ENCODE measurements at regions not wholly inside any gene's neighbourhood (a gene's known extent, or its start where the extent isn't known, plus 50 kb on each side); places are given as distances from the start of the nearest gene placed in this dataset.

- no peaks in the 10 kb centered on the region for H3K36me3 ChIP-seq (ENCODE audit: insufficient read depth, low read length, poor library complexity, severe bottlenecking)
- ChIA-PET CTCF (no interaction called here), POLR2A (ENCODE audit: low non-redundant PET) (no interaction called here)
- H3K27ac ChIP-seq (ENCODE audit: low read depth, low read length, poor library complexity, severe bottlenecking) = no peak overlapping the region
- no peak overlapping the region for H3K4me3 ChIP-seq (ENCODE audit: low read depth, low read length, poor library complexity, severe bottlenecking)
- DNase-seq (ENCODE audit: low spot score) = no peak
- no peaks in the 10 kb centered on the region for H3K9me3 ChIP-seq (ENCODE audit: low read depth, low read length, poor library complexity, severe bottlenecking)
- no peak for TF ChIP-seq EZH2 (IDR thresholded peaks at IDR 0.05; ENCODE audit: borderline replicate concordance, low read depth, low read length, poor library complexity, severe bottlenecking)
- TF ChIP-seq, protein P1, sequence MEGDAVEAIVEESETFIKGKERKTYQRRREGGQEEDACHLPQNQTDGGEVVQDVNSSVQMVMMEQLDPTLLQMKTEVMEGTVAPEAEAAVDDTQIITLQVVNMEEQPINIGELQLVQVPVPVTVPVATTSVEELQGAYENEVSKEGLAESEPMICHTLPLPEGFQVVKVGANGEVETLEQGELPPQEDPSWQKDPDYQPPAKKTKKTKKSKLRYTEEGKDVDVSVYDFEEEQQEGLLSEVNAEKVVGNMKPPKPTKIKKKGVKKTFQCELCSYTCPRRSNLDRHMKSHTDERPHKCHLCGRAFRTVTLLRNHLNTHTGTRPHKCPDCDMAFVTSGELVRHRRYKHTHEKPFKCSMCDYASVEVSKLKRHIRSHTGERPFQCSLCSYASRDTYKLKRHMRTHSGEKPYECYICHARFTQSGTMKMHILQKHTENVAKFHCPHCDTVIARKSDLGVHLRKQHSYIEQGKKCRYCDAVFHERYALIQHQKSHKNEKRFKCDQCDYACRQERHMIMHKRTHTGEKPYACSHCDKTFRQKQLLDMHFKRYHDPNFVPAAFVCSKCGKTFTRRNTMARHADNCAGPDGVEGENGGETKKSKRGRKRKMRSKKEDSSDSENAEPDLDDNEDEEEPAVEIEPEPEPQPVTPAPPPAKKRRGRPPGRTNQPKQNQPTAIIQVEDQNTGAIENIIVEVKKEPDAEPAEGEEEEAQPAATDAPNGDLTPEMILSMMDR (conservative IDR thresholded peaks at IDR 0.05; ENCODE audit: low read depth, low read length) = no peak
- no peaks in the 10 kb centered on the region for H3K4me1 ChIP-seq (ENCODE audit: insufficient read depth, low read length, poor library complexity, severe bottlenecking)
- H3K27me3 ChIP-seq (replicated peaks; ENCODE audit: insufficient read depth, low read depth, low read length, poor library complexity) = no peaks in the 10 kb centered on the region
- BruUV-seq (replicated peaks) = no TSS peak
- intact Hi-C loops (cut with micrococcal nuclease; ENCODE audit: unreplicated experiment) = no loop called here
These were observed 1180.7 kb upstream of the CRIM1 start for GRCh38 chr2:35174845-35175244.

DNA sequence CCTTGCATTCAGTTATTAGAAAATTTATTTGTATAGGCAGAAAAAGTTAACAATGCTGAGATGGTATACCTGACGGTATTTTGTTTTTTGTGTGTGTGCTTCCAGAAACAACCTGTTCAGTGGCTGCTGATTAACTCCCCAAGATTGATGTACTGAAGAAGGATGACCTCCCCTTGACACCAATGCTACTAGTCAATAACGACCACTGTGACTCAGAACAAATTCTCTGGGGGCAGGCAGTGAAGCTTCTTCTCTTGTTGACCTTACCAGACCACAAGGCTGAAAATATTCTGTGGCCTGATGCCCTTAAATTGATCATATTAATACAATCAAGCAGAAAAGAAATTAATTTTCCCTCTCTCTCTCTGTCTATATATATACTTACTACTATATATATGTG is 1182.9 kb upstream of the CRIM1 start:
- CTCF ChIA-PET = no interaction called here
- H3K9me3 ChIP-seq (ENCODE audit: low read depth, low read length, poor library complexity, severe bottlenecking) = no peaks in the 10 kb centered on the region
- no peaks in the 10 kb centered on the region for H3K4me1 ChIP-seq (ENCODE audit: insufficient read depth, low read length, poor library complexity, severe bottlenecking)
- no peak for DNase-seq (ENCODE audit: low spot score)
- POLR2A ChIA-PET (ENCODE audit: low non-redundant PET) = no interaction called here
- H3K27ac ChIP-seq (ENCODE audit: low read depth, low read length, poor library complexity, severe bottlenecking) = no peak overlapping the region
- no peak for TF ChIP-seq EZH2 (IDR thresholded peaks at IDR 0.05; ENCODE audit: borderline replicate concordance, low read depth, low read length, poor library complexity, severe bottlenecking)
- TF ChIP-seq, protein P1 (conservative IDR thresholded peaks at IDR 0.05; ENCODE audit: low read depth, low read length) = no peak
- BruUV-seq (replicated peaks) = no TSS peak
- intact Hi-C loops (cut with micrococcal nuclease; ENCODE audit: unreplicated experiment) = no loop called here
- H3K4me3 ChIP-seq (ENCODE audit: low read depth, low read length, poor library complexity, severe bottlenecking) = no peak overlapping the region
- H3K36me3 ChIP-seq (ENCODE audit: insufficient read depth, low read length, poor library complexity, severe bottlenecking) = no peaks in the 10 kb centered on the region
- H3K27me3 ChIP-seq (replicated peaks; ENCODE audit: insufficient read depth, low read depth, low read length, poor library complexity) = no peaks in the 10 kb centered on the region

DNA sequence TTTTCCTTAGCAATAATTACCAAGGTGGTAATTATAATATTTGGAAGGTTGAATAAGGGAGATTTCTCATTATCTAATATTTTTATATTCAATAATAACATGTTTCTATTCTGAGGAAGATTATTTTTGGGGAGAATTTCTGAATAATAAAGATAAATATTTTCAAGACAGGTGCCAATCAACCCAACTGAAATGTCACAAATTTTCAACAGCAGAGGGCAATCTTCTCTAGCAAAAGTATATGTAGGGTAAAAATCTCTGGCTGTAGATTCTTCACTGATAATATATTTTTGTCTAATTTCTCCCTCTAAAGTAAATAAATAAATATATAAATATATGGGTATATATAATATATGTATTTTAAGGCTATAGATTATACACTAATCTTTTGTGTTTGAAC is 1187.2 kb upstream of the CRIM1 start:
- peak; percentile 4 for DNase-seq (ENCODE audit: low spot score)
- Histone ChIP-seq H3K27ac (ENCODE audit: low read depth, low read length, poor library complexity, severe bottlenecking) (no peak overlapping the region), H3K4me1 (ENCODE audit: insufficient read depth, low read length, poor library complexity, severe bottlenecking) (no peaks in the 10 kb centered on the region), H3K27me3 (replicated peaks; ENCODE audit: insufficient read depth, low read depth, low read length, poor library complexity) (no peaks in the 10 kb centered on the region), H3K4me3 (ENCODE audit: low read depth, low read length, poor library complexity, severe bottlenecking) (no peak overlapping the region), H3K9me3 (ENCODE audit: low read depth, low read length, poor library complexity, severe bottlenecking) (no peaks in the 10 kb centered on the region), H3K36me3 (ENCODE audit: insufficient read depth, low read length, poor library complexity, severe bottlenecking) (no peaks in the 10 kb centered on the region)
- intact Hi-C loops (cut with micrococcal nuclease; ENCODE audit: unreplicated experiment) = no loop called here
- ChIA-PET POLR2A (ENCODE audit: low non-redundant PET) (no interaction called here), CTCF (no interaction called here)
- no TSS peak for BruUV-seq (replicated peaks)
- no peak for TF ChIP-seq EZH2 (IDR thresholded peaks at IDR 0.05; ENCODE audit: borderline replicate concordance, low read depth, low read length, poor library complexity, severe bottlenecking)
- TF ChIP-seq, protein P1 (conservative IDR thresholded peaks at IDR 0.05; ENCODE audit: low read depth, low read length) = peak; percentile 43; the same call in 1 of the 2 replicates
